Activated CD4-positive, alpha-beta T cell treated with anti-CD3 and anti-CD28 coated beads, Interleukin-10, Interleukin-2, amounts not matched to agents 100 ng/mL and 50 ng/mL, durations not matched to agents 16 hours and 8 hours (primary cell): ENCODE measurements at regions not wholly inside any gene's neighbourhood (a gene's known extent, or its start where the extent isn't known, plus 50 kb on each side); places are given as distances from the start of the nearest gene placed in this dataset.
"Not testable (repeated sequence)": the region's sequence is repeated elsewhere in the genome, so short reads cannot be mapped to it uniquely, and the experiment has no call there.

Experiments
- DNase-seq: peaks from one replicate; pipeline ENCODE4 v3.0.0-alpha.2; 2020

DNA sequence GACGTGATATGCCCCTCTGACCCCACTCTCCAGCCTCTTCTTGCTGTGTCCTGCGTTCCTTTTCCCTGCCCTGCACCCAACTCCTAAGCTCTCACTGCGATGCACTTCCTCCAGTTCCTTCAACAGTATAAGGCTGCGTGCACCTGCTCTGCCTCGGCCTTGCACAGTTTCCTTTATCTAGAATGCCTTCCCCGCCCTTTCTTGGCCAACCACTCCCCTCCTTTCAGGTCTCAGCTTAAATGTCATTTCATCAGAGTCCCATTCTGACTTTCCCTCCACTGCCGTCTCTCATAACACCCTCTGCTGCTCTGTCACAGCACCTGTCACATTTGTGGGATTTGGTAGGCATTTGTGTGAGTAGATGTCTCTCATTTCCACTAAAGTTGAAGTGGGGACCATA is 58.4 kb upstream of the NEIL3 start:
- DNase-seq, result peak; percentile 50

DNA sequence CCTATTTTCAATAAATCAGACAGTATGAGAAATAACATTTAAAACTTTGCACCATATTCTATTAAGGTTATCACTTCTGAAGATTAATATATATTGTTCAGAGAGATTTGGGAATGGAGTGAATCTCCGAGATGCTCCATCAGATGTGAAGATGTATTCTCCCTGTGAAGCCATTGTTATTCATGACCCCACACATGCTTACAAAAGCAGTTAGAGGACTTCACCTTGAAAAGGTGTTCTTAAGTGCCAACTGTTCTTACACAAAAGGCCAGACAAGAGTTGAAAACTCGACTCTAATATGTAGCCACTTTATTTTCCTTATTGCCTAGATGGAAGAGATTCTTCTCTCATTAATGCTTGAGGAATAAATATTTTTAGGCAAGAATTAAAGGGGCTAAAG is 54.3 kb upstream of the NEIL3 start:
- DNase-seq, result no peak

DNA sequence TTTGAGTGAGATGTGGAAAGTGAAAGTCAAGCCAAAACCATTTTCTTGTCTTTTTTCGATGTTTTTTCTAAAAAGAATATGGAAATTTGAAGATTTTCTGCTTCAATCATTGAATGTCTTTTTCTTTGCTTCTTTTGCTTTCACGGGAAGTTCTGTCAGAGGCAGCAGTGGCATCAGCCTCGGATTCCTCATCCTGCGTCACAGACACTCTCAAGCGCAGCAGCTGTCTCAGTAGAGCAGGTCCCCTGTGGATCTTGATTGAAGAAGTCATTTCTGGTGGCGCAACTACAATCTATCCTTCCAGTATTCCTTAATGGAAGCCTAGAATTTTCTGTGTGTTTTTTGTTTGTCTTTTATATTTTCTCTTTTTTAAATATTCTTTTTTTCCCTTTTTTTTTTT is 52.7 kb upstream of the NEIL3 start:
- DNase-seq, result no peak

DNA sequence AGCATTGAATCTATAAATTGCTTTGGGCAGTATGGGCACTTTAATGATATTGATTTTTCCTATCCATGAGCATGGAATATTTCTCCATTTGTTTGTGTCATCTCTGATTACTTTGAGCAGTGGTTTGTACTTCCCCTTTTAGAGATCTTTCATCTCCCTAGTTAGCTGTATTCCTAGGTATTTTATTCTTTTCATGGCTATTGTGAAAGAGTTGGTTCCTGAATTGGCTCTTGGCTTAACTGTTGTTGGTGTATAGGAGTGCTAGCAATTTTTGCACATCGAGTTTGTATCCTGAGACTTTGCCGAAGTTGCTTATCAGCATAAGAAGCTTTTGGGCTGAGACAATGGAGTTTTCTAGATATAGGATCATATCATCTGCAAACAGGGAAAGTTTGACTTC is 50.2 kb upstream of the NEIL3 start:
- not testable (repeated sequence) for DNase-seq
